Activated T-cell treated with anti-CD3 and anti-CD28 coated beads for 4 hours (primary cell): ENCODE measurements at regions not wholly inside any gene's neighbourhood (a gene's known extent, or its start where the extent isn't known, plus 50 kb on each side); places are given as distances from the start of the nearest gene placed in this dataset.
A peak's percentile ranks its signal among the peaks of the same experiment; 100 is the strongest.

Source experiments
- DNase-seq: peaks from one replicate; pipeline ENCODE4 v3.0.0-alpha.2; 2020

- no peak for DNase-seq
These were observed 150.2 kb downstream of the DYRK2 start for GRCh38 chr12:67798768-67799167.

GRCh38 chr12:67802731-67803130 is 154.2 kb downstream of the DYRK2 start:
- no peak for DNase-seq

- no peak for DNase-seq
These were observed 154.9 kb downstream of the DYRK2 start for GRCh38 chr12:67803278-67803993.

- peak; percentile 13 for DNase-seq
These were observed 155.6 kb downstream of the DYRK2 start for GRCh38 chr12:67804168-67804567.

- no peak for DNase-seq
These were observed 159.3 kb downstream of the DYRK2 start for GRCh38 chr12:67807814-67808213.

- DNase-seq, result no peak
These were observed 161.6 kb downstream of the DYRK2 start for GRCh38 chr12:67810166-67810565.

- DNase-seq, result no peak
These were observed 163.2 kb downstream of the DYRK2 start for GRCh38 chr12:67811437-67812361.

GRCh38 chr12:67813456-67813904 is 164.9 kb downstream of the DYRK2 start:
- DNase-seq, result no peak

GRCh38 chr12:67816269-67816668 is 167.7 kb downstream of the DYRK2 start:
- no peak for DNase-seq

GRCh38 chr12:67818459-67818903 is 169.9 kb downstream of the DYRK2 start:
- DNase-seq, result no peak

GRCh38 chr12:67819902-67820301 is 169.3 kb upstream of the IFNG-AS1 start:
- DNase-seq, result no peak

GRCh38 chr12:67820694-67821093 is 168.6 kb upstream of the IFNG-AS1 start:
- no peak for DNase-seq

- DNase-seq, result no peak
These were observed 166.4 kb upstream of the IFNG-AS1 start for GRCh38 chr12:67822826-67823225.

- no peak for DNase-seq
These were observed 163.1 kb upstream of the IFNG-AS1 start for GRCh38 chr12:67826148-67826547.

GRCh38 chr12:67826946-67827720 is 162.1 kb upstream of the IFNG-AS1 start:
- DNase-seq, result no peak

GRCh38 chr12:67827820-67828383 is 161.3 kb upstream of the IFNG-AS1 start:
- DNase-seq, result peak; percentile 18

- DNase-seq, result no peak
These were observed 159.4 kb upstream of the IFNG-AS1 start for GRCh38 chr12:67829896-67830295.

GRCh38 chr12:67832155-67832554 is 157.1 kb upstream of the IFNG-AS1 start:
- no peak for DNase-seq

GRCh38 chr12:67833602-67834001 is 155.6 kb upstream of the IFNG-AS1 start:
- no peak for DNase-seq

- no peak for DNase-seq
These were observed 151.4 kb upstream of the IFNG-AS1 start for GRCh38 chr12:67837876-67838275.

- DNase-seq, result no peak
These were observed 147.1 kb upstream of the IFNG-AS1 start for GRCh38 chr12:67842124-67842523.

GRCh38 chr12:67843257-67843656 is 146.0 kb upstream of the IFNG-AS1 start:
- no peak for DNase-seq

- DNase-seq, result no peak
These were observed 136.5 kb upstream of the IFNG-AS1 start for GRCh38 chr12:67852701-67853100.
